ENCODE measurements at regions not wholly inside any gene's neighbourhood (a gene's known extent, or its start where the extent isn't known, plus 50 kb on each side); places are given as distances from the start of the nearest gene placed in this dataset.

DNA sequence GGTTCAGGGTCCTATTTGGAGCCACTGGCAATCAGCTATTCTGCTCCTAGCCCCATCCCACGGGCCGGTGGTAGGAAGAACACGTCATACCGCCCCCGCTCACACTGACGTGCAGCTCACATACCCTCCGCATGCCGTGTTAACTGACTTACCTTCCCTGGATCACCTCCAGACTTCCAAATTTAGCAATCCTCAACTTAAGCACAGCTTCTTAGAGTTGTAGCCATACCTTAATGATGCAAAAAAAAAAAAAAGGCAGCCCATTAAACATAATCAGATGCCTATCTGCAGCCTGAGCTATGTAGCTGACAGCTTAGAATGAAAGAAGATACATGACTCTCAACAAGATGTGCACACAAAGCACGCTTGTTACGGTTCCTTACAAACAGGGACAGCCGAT, 93.0 kb downstream of the IRX2 start:
- DNase-seq (ENCODE audit: low read depth), result no peak

DNA sequence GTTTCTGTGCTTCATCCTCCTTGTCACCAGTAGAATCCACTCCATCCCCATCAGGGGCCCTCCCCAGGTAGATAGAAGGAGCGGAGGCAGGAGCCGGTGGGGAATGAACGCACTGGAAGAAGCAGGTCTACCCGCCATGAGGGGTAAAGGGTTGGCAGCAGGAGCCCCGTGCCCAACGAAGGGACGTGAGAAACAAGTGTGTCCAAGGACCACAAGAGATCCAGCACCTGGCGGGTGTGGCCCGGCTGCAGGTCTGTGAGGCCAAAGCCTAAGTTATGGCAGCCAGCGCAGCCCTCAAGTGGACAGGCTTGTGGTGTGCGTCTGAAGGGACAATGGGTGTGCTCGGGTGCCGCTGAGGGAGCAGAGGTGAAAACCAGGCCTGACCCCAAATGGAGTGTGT, 94.3 kb downstream of the IRX2 start:
- DNase-seq (ENCODE audit: low read depth), result no peak

DNA sequence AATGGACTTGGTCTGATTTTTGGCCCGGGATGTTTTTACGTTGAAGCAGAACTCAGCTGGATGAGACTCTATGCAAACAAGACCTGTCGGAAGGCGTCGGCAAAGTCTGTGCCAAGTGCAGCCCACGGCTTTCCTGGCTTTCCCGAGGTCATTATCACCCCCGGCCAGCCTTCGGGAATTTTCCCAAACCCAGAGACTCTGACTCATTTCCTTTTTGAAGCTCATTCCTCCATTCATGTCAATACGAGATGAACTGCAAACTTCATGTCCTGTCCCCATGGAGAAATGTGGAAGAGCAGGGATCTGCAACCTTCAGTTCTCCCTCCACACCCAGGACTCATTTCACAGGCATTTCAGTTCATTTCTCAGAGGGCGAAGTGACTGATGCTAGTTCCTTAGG, 95.3 kb downstream of the IRX2 start:
- DNase-seq (ENCODE audit: low read depth), result no peak

DNA sequence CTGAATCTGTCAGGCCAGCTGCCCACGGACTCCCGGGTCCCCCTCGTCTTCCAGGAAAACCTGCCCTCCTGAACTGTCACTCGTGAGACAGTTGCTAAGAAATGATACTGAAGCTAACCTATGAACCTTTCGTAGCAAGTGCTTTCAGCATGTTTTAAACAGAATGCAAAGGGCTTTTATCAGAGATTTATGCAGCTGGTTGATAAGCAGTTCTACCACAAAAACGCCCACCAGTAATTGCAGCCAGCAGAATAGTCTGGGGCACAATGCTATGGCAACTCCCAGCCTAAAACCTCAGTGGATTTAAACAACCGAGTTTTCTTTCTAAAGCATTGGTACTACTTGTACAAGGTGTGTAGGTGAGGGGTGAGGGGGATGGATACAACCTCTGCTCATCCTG, 97.5 kb downstream of the IRX2 start:
- no peak for DNase-seq (ENCODE audit: low read depth)

DNA sequence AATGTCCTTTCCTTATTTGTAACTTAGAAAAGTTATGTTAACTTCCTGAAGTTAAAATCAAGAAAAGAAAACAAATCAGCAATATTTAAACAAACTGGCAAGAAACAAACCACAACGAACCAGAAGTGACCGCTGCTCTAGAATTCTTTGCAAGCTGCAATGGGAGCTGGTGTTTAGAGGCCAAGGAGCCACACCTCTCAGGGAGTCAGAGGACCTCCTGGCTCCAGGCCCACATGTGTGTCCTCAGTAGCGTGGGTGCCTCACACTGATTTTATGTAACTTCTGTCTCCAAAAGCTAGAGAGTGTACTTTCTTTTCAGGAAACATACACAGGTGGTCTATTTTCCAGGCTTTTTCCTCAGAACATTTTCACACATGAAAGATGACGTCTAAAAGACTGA, 100.4 kb downstream of the IRX2 start:
- no peak for DNase-seq (ENCODE audit: low read depth)

DNA sequence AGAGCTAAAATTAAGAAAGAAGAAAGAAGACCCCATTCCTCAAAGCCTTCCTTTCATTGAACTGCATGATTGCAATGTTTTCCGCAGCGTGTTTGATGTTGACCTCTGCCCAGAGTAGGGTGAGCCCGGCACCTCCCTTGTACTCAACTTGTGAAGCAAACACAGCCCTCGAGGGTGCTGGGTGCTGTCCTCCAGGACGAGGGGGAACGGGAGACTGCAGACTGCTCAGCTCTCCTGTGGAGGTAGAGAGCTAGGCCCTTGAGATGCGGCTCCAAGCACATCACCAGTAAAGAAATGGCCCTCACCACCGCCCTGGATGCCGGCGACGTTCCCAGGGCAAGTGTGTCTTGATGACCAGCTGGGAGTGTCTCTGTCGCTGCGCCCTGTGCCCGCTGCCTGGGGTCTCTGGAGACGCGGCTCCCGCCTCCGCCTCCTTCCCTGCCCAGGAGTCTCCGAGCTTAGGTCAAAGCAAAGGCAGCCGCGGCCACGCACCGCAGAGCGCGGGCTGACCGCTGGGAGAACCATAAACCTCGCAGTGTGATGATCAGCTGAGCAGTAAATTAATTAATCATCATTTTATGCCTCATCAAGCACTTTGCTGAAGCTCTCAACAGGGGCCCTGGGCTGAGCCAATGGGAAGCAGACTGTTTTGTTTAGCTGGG, 108.7 kb downstream of the IRX2 start:
- DNase-seq (ENCODE audit: low read depth), result no peak

DNA sequence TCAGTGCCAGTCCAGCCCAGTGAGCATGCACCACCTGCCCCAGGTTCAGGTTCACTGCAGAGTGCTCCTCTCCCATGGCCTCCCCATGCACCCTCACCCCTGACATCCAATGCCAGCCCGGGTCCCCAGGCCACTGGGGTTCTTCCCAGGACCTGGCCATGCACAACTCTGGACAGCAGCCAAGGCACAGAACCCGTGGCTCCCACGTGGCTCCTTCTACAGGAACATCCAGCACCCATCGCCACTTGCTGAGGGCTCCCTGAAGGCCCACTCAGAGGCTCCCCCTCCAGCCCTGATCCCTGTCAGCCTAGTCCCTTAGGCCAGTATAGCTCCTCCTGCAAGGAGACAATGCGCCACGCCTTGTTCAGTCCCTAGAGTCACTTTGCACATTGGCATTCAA, 110.8 kb downstream of the IRX2 start:
- no peak for DNase-seq (ENCODE audit: low read depth)

DNA sequence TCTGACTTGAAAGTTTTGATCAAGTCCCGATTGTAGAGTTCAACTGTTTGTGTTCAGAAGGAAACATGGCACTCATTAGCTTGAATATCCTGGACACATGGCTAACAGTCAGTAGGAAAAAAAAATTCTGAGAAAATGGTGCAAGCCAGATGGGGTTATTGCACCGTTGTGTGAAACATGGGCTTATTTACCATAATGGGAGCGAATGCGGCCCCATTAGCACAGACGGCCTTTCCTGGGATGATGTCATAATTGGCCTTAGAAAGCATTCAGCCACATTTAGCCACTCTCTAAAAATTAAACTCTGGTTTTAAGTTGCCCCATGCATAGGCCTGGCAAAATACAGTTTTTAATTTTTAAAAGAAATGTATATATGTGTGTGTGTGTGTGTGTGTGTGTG, 112.1 kb downstream of the IRX2 start:
- no peak for DNase-seq (ENCODE audit: low read depth)

DNA sequence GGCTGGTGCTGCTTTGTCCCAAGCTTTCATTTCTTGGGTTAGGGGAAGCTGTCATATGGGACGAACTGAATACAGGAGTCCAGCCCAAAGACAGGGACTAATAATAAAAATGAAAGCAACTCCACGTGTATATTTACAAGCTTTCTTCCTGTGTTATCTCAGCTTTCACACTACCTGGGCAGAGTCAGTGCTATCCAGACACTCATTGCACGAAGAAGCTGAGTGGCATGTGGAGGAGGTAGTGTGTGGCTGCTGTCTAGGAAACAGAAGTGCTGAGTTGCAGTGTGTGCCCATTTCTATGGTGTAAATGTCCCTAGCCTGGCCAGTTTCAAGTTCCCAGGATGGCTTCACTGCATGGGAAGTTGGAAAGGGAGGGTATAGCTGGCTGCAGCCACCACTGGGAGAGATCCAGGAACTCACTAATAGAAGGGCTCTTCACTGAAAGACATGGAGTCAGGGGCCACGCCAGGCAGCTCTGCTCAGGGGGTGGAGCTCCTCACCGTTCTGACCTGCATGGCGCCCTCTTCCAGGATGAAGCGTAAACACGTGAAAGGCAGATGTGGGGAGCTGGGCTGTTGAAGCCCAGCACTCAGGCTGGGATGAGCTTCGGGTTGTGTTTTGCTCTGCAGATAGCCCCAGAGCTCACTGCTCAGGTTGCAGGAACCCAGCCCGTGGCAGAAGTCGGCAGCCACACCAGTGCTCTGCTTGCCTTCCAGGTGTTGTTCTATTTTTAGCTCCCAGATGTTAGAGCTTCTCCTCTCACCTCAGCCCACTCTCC, 116.9 kb downstream of the IRX2 start:
- DNase-seq (ENCODE audit: low read depth), result no peak

DNA sequence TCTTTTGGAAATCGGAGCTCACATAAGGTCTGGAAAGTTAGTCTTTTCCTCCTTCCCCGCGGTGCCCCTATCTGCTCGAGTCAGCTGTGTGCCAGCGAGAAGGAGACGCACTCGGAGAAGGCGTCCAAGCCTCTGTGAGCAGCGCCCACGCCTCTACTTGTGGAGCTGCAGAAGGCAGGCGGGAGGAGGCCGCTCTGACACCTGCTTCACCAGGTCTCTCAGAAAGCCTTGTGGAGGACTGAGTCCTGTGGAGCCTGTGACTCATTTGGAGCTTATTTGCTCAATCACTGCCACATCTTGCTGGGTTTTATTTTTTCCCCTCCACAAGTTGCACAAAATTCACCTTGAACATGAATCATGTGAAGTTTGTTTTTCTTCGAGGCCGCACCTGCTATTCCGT, 117.5 kb downstream of the IRX2 start:
- no peak for DNase-seq (ENCODE audit: low read depth)

DNA sequence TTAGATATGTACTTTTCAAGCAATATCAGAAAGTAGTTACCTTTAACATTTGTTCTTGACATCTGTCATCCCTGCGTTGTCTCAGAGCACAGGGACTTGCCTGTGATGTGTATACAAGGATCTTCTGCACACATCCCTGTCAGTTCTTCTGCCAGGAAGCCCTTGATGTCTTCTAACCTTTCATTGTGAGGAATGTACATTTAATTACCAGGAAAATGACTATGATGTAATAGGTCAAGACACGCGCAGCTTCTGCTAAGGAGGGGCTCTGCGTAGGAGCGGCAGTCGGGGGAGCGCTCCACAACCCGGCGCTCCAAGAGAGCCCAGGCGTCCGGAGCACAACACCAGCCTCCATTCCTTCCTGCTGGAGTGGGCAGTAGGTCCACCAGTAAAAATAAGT, 119.7 kb downstream of the IRX2 start:
- DNase-seq (ENCODE audit: low read depth), result no peak

DNA sequence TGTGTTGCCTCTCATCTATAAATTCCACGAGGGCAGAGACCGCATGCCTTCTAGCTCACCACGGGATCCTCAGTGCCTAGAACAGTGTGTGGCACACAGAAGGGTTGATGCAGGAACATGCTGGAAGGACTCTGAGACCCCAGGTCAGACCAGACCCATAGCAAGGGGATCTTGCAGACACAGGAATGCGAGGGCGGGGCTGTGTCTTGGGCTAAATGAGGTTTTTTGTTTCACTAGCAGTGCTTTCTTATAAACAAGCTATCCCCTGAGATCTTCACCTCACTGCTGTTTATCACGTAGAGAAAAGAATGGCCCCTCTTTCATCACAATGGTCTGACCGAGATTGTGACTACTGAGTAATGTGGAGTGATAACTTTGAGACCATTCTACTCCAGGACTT, 122.4 kb downstream of the IRX2 start:
- no peak for DNase-seq (ENCODE audit: low read depth)

DNA sequence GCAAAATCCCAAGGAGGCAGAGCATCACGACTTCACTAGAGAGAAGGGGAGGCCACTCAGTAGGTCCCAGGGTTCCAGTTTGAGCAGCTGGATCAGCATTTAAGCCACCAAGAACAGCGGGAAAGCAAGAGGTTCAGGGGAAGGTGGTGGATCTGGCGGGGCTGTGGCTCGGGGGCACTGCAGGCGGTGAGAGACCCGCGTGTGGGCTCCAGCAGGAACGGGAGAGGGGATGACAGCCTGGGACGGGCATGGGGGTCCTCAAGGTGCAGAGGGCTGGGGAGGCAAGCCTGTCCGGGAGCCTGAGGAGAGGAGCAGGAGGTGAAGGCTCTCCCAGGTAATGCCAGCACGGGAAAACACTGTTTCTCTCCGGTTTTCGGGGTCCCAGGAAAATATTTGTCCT, 123.6 kb downstream of the IRX2 start:
- no peak for DNase-seq (ENCODE audit: low read depth)

DNA sequence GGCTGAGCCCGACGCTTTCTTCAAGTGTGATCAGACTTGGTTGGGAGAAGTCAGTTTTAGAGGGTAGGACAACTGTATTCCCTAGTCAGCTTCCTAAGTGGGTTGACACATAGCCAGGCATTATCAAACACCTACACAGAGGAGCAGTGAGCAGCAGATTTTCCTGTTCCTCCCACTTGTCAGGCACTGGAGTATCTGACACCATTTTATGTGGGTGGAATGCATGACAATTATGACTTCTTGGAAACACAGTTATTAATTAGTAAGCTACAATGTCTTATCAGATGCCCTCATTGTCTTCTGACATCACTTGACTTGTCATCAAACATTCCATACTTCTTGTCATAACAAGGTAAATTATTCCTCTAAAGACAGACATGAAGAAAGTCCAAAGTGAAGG, 124.9 kb downstream of the IRX2 start:
- DNase-seq (ENCODE audit: low read depth), result no peak

DNA sequence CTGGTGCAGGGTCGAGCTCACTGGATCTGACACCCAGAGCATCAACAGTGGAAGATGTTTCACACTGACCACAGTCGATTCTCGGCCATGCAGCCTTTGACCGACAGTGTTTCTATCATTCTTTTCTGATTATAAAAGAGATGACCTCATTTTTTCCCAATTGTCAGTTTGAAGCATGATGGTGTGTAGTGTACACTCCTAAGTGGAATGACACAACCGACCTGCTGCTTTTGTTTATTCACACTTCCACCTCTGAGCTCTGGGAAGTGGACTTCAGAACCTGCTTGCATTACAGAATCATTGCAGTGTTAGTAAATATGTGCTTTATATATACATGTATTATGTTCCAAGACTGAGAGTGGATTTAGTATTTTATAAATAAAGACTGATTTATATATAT, 128.6 kb downstream of the IRX2 start:
- no peak for DNase-seq (ENCODE audit: low read depth)

DNA sequence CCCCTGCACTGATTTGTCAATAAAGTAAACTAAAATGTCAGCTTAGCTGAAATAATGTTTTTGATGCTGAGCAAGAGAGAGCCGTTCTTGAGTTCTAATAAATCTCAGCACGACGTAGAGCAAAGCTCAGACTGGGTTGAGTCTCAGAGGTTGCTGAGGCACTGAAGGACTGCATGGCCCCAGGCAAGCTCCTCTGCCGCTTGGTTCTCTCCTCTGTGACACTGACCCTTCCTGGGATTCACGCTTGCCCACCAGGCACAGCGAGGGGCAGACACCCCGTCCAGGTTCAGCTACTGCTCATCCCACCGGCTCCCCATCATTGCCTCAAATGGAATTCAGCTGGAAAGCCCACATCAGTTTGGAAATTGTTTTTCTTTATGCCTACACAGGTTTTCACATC, 129.8 kb downstream of the IRX2 start:
- no peak for DNase-seq (ENCODE audit: low read depth)

DNA sequence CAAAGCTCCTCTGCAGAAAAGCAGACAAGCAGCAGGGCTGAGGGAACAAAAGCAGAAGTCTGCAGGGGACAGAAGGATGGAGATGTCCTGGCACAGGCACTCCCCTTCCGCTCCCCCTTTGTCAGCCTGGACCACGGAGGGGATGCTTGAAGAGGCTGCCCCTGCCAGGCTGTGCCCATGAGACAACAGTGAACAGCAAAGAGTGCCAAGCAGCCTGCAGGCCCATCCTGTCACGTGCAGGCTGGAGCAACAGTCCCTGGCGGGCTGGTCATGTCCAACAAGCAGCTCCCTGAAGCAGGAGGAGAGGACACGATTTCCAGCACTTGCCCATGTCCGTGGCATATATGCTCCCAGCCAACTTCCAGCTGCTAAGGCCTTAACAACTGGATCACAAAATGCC, 132.3 kb downstream of the IRX2 start:
- no peak for DNase-seq (ENCODE audit: low read depth)

DNA sequence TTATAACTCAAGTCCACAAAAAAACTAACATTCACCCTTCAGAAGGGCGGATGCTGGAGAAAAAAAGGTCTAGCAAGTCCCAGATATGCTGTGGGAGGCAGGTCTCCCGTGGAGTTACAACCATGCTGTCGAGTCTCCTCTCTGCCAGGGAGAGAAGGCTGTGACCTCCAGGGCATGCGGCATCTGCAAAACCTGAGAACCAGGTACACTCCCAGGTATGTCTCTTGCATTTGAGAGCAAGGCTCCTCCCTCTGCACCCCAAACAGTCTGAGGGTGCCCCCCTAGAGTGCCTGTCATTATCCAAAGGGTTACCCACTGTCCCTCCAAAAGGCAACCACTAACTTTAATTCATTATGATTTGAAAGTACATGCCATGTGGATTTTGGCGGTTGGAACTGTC, 134.0 kb downstream of the IRX2 start:
- DNase-seq (ENCODE audit: low read depth), result no peak

DNA sequence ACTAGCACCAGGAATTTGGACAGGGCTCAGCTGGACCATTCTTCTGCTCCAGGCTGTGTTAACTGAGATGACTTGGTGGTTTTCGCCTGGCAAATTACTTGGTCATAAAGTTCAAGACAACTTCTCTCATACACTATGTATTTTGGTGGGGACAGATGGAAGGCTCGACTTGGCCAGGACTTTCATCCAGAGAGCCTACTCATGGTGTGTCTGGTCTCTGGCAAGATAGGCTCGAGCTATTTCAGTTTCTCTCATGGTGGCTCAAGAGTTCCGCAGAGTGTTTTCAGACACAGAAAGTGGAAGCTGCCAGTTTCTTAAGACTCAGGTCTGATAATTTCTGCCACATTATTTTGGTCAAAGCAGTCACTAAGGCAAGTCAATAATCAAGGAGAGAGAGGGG, 135.6 kb downstream of the IRX2 start:
- no peak for DNase-seq (ENCODE audit: low read depth)

DNA sequence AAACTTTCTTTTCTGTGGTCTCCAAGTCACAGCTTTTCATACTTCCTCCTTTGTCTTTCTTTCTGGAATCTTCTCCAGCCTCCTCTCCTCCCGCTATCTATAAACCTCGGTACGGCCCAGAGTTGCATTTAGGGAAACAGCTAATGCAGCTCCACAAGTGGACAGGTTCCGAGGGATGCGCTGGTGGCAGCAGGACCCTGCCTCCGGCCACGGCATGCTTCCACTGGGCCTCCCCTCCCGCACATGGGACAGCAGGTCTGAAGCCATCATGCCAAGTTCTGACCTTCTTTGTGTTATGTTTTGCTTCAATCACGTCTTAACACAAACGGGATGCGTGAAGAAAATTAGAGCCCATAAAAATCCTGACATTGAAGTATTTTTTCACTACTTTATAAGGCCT, 136.9 kb downstream of the IRX2 start:
- DNase-seq (ENCODE audit: low read depth), result no peak

DNA sequence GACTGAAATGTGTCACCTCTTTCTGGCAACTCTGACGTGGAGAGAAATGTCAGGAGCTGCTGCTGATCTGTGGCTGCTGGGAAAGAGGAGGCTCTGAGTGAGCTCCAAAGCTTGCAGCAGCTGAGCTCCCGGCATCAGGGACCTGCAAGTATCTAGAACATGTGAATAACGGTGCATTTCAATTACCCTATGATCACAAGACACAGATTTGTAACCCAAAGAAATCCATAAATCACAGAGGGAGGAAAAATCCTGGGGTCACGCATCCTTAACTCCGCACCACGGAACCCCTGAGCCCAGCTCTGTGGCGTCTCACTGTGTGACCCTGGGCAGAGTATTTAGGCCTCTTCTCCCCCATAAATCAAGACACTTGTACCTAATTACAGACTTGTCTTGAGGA, 139.8 kb downstream of the IRX2 start:
- DNase-seq (ENCODE audit: low read depth), result no peak

DNA sequence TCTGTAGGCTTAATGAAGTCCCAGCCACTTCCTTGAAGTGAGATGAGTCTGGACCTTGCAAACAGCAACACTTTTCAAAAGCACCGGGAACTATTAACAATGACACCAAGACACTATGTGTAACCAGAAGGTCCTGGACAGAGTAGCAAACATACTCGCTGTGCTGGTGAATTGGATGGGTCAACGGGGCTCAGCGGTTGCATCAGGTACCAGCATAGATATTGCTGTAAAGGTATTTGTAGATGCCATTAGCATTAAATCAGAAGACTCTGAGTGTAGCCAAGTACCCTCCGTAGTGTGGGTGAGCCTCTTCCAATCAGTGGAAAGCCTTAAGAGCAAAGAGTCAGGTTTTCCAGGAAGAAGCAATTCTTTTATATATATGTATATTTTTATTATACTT, 140.5 kb downstream of the IRX2 start:
- no peak for DNase-seq (ENCODE audit: low read depth)

DNA sequence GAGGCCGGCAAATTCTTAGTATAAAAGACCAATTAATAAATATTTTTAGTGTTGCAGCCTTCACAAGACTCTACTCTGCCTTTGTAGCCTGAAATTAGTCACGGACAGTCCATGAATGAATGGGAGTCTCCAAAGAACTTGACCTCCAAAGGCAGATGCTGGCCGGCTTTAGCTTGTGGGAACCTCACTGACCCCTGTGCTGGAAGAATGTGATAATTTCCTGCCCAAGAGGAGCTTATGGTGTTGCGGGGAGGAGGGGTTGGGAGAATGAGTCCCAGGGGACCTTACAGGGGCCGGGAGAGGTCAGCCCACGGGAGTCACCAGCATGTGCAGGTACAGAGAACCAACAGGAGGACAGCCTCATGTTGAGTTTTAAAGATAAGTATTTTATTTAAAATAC, 143.1 kb downstream of the IRX2 start:
- DNase-seq (ENCODE audit: low read depth), result no peak

All from myocyte (in vitro differentiated cells).